HEK293 (cell line): ENCODE measurements at regions not wholly inside any gene's neighbourhood (a gene's known extent, or its start where the extent isn't known, plus 50 kb on each side); places are given as distances from the start of the nearest gene placed in this dataset.

Experiments
- CTCF ChIA-PET: fragments of 350-600 bp; formaldehyde crosslinking; extraction: SDS; loops from one replicate; lab custom pipeline; 2021; ENCODE audit warnings: antibody characterized with exemption; lab: Yijun Ruan, JAX
- POLR2A ChIA-PET: fragments of 300-600 bp; formaldehyde crosslinking; extraction: SDS; loops from one replicate; lab custom pipeline; 2020; ENCODE audit warnings: antibody characterized with exemption, inconsistent platforms; lab: Yijun Ruan, JAX
- H3K27ac ChIP-seq: fragments of 200-500 bp; sonication (Bioruptor generic); 2 replicates; pipeline ENCODE4 v1.5.1; 2014; ENCODE audit warnings: low read depth, low read length, control low read depth, inconsistent platforms; ENCODE audit errors: extremely low read depth
- H3K36me3 ChIP-seq, 2 experiments: fragments of 200-500 bp in 1 of 2; sonication (Bioruptor generic) in 1 of 2; 1 replicate in 1 of 2; 2 replicates in 1 of 2; pipeline ENCODE4 v1.5.1; 2014 to 2017; ENCODE audit warnings: inconsistent platforms in 2 of 2, low read length in 2 of 2; ENCODE audit not compliant: control insufficient read depth in 2 of 2, insufficient read depth in 1 of 2
- H3K4me1 ChIP-seq: fragments of 200-500 bp; sonication (Bioruptor generic); 2 replicates; pipeline ENCODE4 v1.5.1; 2014; ENCODE audit warnings: mild to moderate bottlenecking, low read length, inconsistent platforms; ENCODE audit not compliant: control insufficient read depth, insufficient read depth
- H3K4me3 ChIP-seq: 2 replicates; pipeline ENCODE4 v1.5.1; 2011; ENCODE audit warnings: low read depth, mild to moderate bottlenecking, control low read depth, low read length, moderate library complexity
- H3K9me3 ChIP-seq: fragments of 200-500 bp; sonication (Bioruptor generic); 2 replicates; pipeline ENCODE4 v1.5.1; 2014; ENCODE audit warnings: low read depth, low read length, inconsistent platforms; ENCODE audit not compliant: control insufficient read depth, insufficient read depth
- WT1 ChIP-seq: fragments of 450-650 bp; formaldehyde crosslinking; IDR thresholded peaks from 2 replicates; pipeline ENCODE4 v1.5.1; 2016; ENCODE audit warnings: missing biosample characterization, missing genetic modification characterization
- YY1 ChIP-seq: fragments of 450-650 bp; formaldehyde crosslinking; IDR thresholded peaks from 2 replicates; pipeline ENCODE4 v1.5.1; 2018; ENCODE audit warnings: missing biosample characterization, missing genetic modification characterization
- ZBTB21 ChIP-seq: fragments of 450-650 bp; formaldehyde crosslinking; IDR thresholded peaks from 2 replicates; pipeline ENCODE4 v1.5.1; 2017; ENCODE audit warnings: missing biosample characterization, missing genetic modification characterization
- ZBTB7A ChIP-seq: fragments of 450-650 bp; formaldehyde crosslinking; IDR thresholded peaks from 2 replicates; pipeline ENCODE4 v1.5.1; 2016; ENCODE audit warnings: low read depth, missing biosample characterization, missing genetic modification characterization
- ZNF112 ChIP-seq: fragments of 450-650 bp; formaldehyde crosslinking; IDR thresholded peaks from 2 replicates; pipeline ENCODE4 v1.5.0; 2017; ENCODE audit warnings: missing biosample characterization, missing genetic modification characterization
- ZNF138 ChIP-seq: fragments of 450-650 bp; formaldehyde crosslinking; IDR thresholded peaks from 2 replicates; pipeline ENCODE4 v1.5.1; 2016; ENCODE audit warnings: missing biosample characterization, missing genetic modification characterization, borderline replicate concordance
- ZNF146 ChIP-seq: fragments of 450-650 bp; formaldehyde crosslinking; IDR thresholded peaks from 2 replicates; pipeline ENCODE4 v1.5.1; 2016; ENCODE audit warnings: missing biosample characterization, missing genetic modification characterization
- ZNF175 ChIP-seq: fragments of 450-650 bp; formaldehyde crosslinking; IDR thresholded peaks from 2 replicates; pipeline ENCODE4 v1.5.1; 2016; ENCODE audit warnings: missing biosample characterization, missing genetic modification characterization
- ZNF280C ChIP-seq: fragments of 450-650 bp; formaldehyde crosslinking; IDR thresholded peaks from 2 replicates; pipeline ENCODE4 v1.5.1; 2016; ENCODE audit warnings: missing biosample characterization, missing genetic modification characterization
- ZNF311 ChIP-seq: fragments of 450-650 bp; formaldehyde crosslinking; IDR thresholded peaks from 2 replicates; pipeline ENCODE4 v1.5.1; 2017; ENCODE audit warnings: missing biosample characterization, missing genetic modification characterization, borderline replicate concordance
- ZNF350 ChIP-seq: fragments of 450-650 bp; formaldehyde crosslinking; IDR thresholded peaks from 2 replicates; pipeline ENCODE4 v1.5.0; 2017; ENCODE audit warnings: missing biosample characterization, mild to moderate bottlenecking, missing genetic modification characterization
- ZNF391 ChIP-seq: fragments of 450-650 bp; formaldehyde crosslinking; IDR thresholded peaks from 2 replicates; pipeline ENCODE4 v1.5.1; 2016; ENCODE audit warnings: low read depth, missing biosample characterization, missing genetic modification characterization, borderline replicate concordance
- ZNF426 ChIP-seq: fragments of 450-650 bp; formaldehyde crosslinking; IDR thresholded peaks from 2 replicates; pipeline ENCODE4 v1.5.1; 2017; ENCODE audit warnings: missing biosample characterization, missing genetic modification characterization, mild to moderate bottlenecking, inconsistent platforms, moderate library complexity
- ZNF561 ChIP-seq: fragments of 450-650 bp; IDR thresholded peaks from 2 replicates; pipeline ENCODE4 v1.5.1; 2018; ENCODE audit warnings: missing biosample characterization, missing genetic modification characterization, borderline replicate concordance
- ZNF596 ChIP-seq: fragments of 450-650 bp; IDR thresholded peaks from 2 replicates; pipeline ENCODE4 v1.5.0; 2018; ENCODE audit warnings: missing biosample characterization, mild to moderate bottlenecking, missing genetic modification characterization, moderate library complexity
- ZNF610 ChIP-seq: fragments of 450-650 bp; formaldehyde crosslinking; IDR thresholded peaks from 2 replicates; pipeline ENCODE4 v1.5.1; 2016; ENCODE audit warnings: missing biosample characterization, missing genetic modification characterization, borderline replicate concordance
- ZNF621 ChIP-seq: fragments of 450-650 bp; formaldehyde crosslinking; IDR thresholded peaks from 2 replicates; pipeline ENCODE4 v1.5.1; 2017; ENCODE audit warnings: missing biosample characterization, missing genetic modification characterization
- ZNF707 ChIP-seq: fragments of 450-650 bp; formaldehyde crosslinking; IDR thresholded peaks from 2 replicates; pipeline ENCODE4 v1.5.1; 2016; ENCODE audit warnings: missing biosample characterization, missing genetic modification characterization
- TF ChIP-seq, protein P1 (sequence below): fragments of 450-650 bp; formaldehyde crosslinking; IDR thresholded peaks from 2 replicates; pipeline ENCODE4 v1.5.1; 2016; ENCODE audit warnings: missing biosample characterization, missing genetic modification characterization
- TF ChIP-seq, protein P2 (sequence below): fragments of 450-650 bp; formaldehyde crosslinking; IDR thresholded peaks from 2 replicates; pipeline ENCODE4 v1.5.1; 2016; ENCODE audit warnings: missing biosample characterization, missing genetic modification characterization, borderline replicate concordance

GRCh38 chr6:21829126-21829525, 235.6 kb downstream of the SOX4 start:
- H3K27ac ChIP-seq, result no peak overlapping the region
- POLR2A ChIA-PET, result interaction anchor here (1.1 to 1.5 kb wide), 2 partner anchors 22 to 235 kb away, joined by 4 to 5 read pairs; partner anchors contain the start of gene SOX4
- H3K9me3 ChIP-seq, result no peaks in the 10 kb centered on the region
- H3K4me3 ChIP-seq, result no peak overlapping the region
- TF ChIP-seq ZBTB21 (tag by site-specific recombination) (no peak), ZNF426 (no peak), ZNF391 (tag by site-specific recombination) (no peak), ZNF561 (tag by site-specific recombination) (no peak), YY1 (no peak), WT1 (tag by site-specific recombination) (no peak), ZNF707 (no peak), ZBTB7A (tag by site-specific recombination) (no peak)
- TF ChIP-seq, protein P1, sequence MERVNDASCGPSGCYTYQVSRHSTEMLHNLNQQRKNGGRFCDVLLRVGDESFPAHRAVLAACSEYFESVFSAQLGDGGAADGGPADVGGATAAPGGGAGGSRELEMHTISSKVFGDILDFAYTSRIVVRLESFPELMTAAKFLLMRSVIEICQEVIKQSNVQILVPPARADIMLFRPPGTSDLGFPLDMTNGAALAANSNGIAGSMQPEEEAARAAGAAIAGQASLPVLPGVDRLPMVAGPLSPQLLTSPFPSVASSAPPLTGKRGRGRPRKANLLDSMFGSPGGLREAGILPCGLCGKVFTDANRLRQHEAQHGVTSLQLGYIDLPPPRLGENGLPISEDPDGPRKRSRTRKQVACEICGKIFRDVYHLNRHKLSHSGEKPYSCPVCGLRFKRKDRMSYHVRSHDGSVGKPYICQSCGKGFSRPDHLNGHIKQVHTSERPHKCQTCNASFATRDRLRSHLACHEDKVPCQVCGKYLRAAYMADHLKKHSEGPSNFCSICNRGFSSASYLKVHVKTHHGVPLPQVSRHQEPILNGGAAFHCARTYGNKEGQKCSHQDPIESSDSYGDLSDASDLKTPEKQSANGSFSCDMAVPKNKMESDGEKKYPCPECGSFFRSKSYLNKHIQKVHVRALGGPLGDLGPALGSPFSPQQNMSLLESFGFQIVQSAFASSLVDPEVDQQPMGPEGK (tag by site-specific recombination), result no peak
- no peaks in the 10 kb centered on the region for H3K36me3 ChIP-seq
- peaks cover 26% of the 10 kb centered on the region for H3K4me1 ChIP-seq
- CTCF ChIA-PET, result interaction anchor here (0.6 kb wide), 1 partner anchor 104 kb away, joined by 3 read pairs; no protein-coding TSS in a partner anchor

- H3K4me1 ChIP-seq, result peaks cover 17% of the 10 kb centered on the region
- H3K27ac ChIP-seq, result no peak overlapping the region
- ChIA-PET POLR2A (interaction anchor here (1.3 kb wide), 1 partner anchor 238 kb away, joined by 4 read pairs; the partner anchor contains the start of gene SOX4), CTCF (interaction anchor here (0.6 kb wide), 2 partner anchors 90 to 568 kb away, joined by 3 read pairs; no protein-coding TSS in a partner anchor)
- no peaks in the 10 kb centered on the region for H3K36me3 ChIP-seq
- no peak overlapping the region for H3K4me3 ChIP-seq
- no peaks in the 10 kb centered on the region for H3K9me3 ChIP-seq
- TF ChIP-seq ZNF610, result 0 out of 2 replicates have a peak, but pooled peaks have one; percentile 21
- TF ChIP-seq, protein P2, sequence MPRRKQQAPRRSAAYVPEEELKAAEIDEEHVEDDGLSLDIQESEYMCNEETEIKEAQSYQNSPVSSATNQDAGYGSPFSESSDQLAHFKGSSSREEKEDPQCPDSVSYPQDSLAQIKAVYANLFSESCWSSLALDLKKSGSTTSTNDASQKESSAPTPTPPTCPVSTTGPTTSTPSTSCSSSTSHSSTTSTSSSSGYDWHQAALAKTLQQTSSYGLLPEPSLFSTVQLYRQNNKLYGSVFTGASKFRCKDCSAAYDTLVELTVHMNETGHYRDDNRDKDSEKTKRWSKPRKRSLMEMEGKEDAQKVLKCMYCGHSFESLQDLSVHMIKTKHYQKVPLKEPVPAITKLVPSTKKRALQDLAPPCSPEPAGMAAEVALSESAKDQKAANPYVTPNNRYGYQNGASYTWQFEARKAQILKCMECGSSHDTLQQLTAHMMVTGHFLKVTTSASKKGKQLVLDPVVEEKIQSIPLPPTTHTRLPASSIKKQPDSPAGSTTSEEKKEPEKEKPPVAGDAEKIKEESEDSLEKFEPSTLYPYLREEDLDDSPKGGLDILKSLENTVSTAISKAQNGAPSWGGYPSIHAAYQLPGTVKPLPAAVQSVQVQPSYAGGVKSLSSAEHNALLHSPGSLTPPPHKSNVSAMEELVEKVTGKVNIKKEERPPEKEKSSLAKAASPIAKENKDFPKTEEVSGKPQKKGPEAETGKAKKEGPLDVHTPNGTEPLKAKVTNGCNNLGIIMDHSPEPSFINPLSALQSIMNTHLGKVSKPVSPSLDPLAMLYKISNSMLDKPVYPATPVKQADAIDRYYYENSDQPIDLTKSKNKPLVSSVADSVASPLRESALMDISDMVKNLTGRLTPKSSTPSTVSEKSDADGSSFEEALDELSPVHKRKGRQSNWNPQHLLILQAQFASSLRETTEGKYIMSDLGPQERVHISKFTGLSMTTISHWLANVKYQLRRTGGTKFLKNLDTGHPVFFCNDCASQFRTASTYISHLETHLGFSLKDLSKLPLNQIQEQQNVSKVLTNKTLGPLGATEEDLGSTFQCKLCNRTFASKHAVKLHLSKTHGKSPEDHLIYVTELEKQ, result no peak
These were observed 238.2 kb downstream of the SOX4 start for GRCh38 chr6:21831521-21832291.

- H3K4me1 ChIP-seq, result peaks cover 17% of the 10 kb centered on the region
- H3K36me3 ChIP-seq, result no peaks in the 10 kb centered on the region
- no peak overlapping the region for H3K27ac ChIP-seq
- ChIA-PET POLR2A (no interaction called here), CTCF (interaction anchor here (0.6 kb wide), 1 partner anchor 131 kb away, joined by 3 read pairs; no protein-coding TSS in a partner anchor)
- H3K9me3 ChIP-seq, result no peaks in the 10 kb centered on the region
- no peak overlapping the region for H3K4me3 ChIP-seq
- no peak for TF ChIP-seq ZNF596 (tag by site-specific recombination)
- TF ChIP-seq ZNF175 (tag by site-specific recombination), result no peak
- TF ChIP-seq ZNF280C (tag by site-specific recombination), result no peak
- TF ChIP-seq ZNF112, result no peak
- no peak for TF ChIP-seq ZNF621
- TF ChIP-seq ZNF350, result no peak
- no peak for TF ChIP-seq ZNF146 (tag by site-specific recombination)
- no peak for TF ChIP-seq ZNF138 (tag by site-specific recombination)
- no peak for TF ChIP-seq ZNF311 (tag by site-specific recombination)
These were observed 242.7 kb downstream of the SOX4 start for GRCh38 chr6:21836277-21836676.
